K562 (cell line): ENCODE measurements at regions not wholly inside any gene's neighbourhood (a gene's known extent, or its start where the extent isn't known, plus 50 kb on each side); places are given as distances from the start of the nearest gene placed in this dataset.

ENCODE experiments used
- ATAC-seq: fragments of 200-7000 bp; cut with Tn5 transposase; 3 replicates; pipeline ENCODE4 v1.9.1; 2020; ENCODE audit warnings: moderate library complexity
- BruUV-seq: library from RNA; stranded (reverse); fragments of 400-500 nt; replicated peaks from 2 replicates; lab custom pipeline; 2021; lab: Mats Ljungman, UMichigan
- CTCF ChIA-PET: fragments of 300-600 bp; formaldehyde crosslinking; extraction: SDS; loops from one replicate; lab custom pipeline; 2021; ENCODE audit warnings: low intra/inter-chr PET ratio; lab: Yijun Ruan, JAX
- POLR2A ChIA-PET: fragments of 300-600, 350-650 bp; sonication (Branson Sonifier 250); formaldehyde crosslinking; extraction: SDS; loops from one replicate; lab custom pipeline; 2021; ENCODE audit warnings: antibody characterized with exemption, inconsistent platforms; lab: Yijun Ruan, JAX
- DNase-seq, 4 experiments: peaks; one replicate each; pipeline versions ENCODE4 v3.0.0 to v3.0.0-alpha.2; 2011 to 2018; ENCODE audit warnings: low spot score in 3 of 4, mixed read lengths in 3 of 4; ENCODE audit errors: extremely low read depth in 1 of 4
- FAIRE-seq: peaks from 2 replicates; lab custom pipeline; 2011; peaks lifted over from hg19 to GRCh38; lab: Jason Lieb, UNC
- H2AFZ ChIP-seq: 2 replicates; pipeline ENCODE4 v1.6.0; 2011; ENCODE audit warnings: low read depth, low read length, control low read depth, inconsistent platforms
- H3K27ac ChIP-seq: fragments of 200-600 bp; 3 replicates; pipeline ENCODE4 v1.8.0; 2011; ENCODE audit warnings: low read depth, mild to moderate bottlenecking, control low read depth, inconsistent platforms, low read length, moderate library complexity, mixed read lengths; ENCODE audit errors: extremely low read depth
- H3K27me3 ChIP-seq, 2 experiments: fragments of 300-600 bp in 1 of 2; 2 replicates in 1 of 2; 3 replicates in 1 of 2; pipeline versions ENCODE4 v1.6.0 to v1.8.0; 2011; ENCODE audit warnings: inconsistent platforms in 2 of 2, low read length in 2 of 2, mild to moderate bottlenecking in 1 of 2, mixed read lengths in 1 of 2, moderate library complexity in 1 of 2; ENCODE audit not compliant: control insufficient read depth in 2 of 2, insufficient read depth in 2 of 2
- H3K36me3 ChIP-seq: fragments of 300-600 bp; 3 replicates; pipeline ENCODE4 v1.8.0; 2011; ENCODE audit warnings: mild to moderate bottlenecking, low read length, inconsistent platforms; ENCODE audit not compliant: control insufficient read depth, insufficient read depth
- H3K4me1 ChIP-seq, 2 experiments: fragments of 200-600 bp in 1 of 2; replicated peaks in 1 of 2; 2 replicates in 1 of 2; 3 replicates in 1 of 2; pipeline versions ENCODE4 v1.5.1 to v1.8.0; 2011; ENCODE audit warnings: inconsistent platforms in 2 of 2, low read length in 2 of 2, mild to moderate bottlenecking in 1 of 2, mixed read lengths in 1 of 2, moderate library complexity in 1 of 2; ENCODE audit not compliant: control insufficient read depth in 2 of 2, insufficient read depth in 2 of 2
- H3K4me2 ChIP-seq: 2 replicates; pipeline ENCODE4 v1.6.1; 2011; ENCODE audit warnings: low read length, control low read depth, inconsistent platforms, mixed read lengths; ENCODE audit not compliant: insufficient read depth
- H3K4me3 ChIP-seq: fragments of 200-600 bp; sonication (generic), shearing (Covaris generic); 2 replicates; pipeline ENCODE4 v1.5.1; 2016; ENCODE audit warnings: control low read depth, inconsistent platforms
- H3K79me2 ChIP-seq: fragments of 200-600 bp; 3 replicates; pipeline ENCODE4 v1.8.0; 2011; ENCODE audit warnings: low read length, inconsistent platforms; ENCODE audit not compliant: control insufficient read depth, insufficient read depth
- H3K9ac ChIP-seq, 2 experiments: 2 replicates each; pipeline versions ENCODE4 v1.6.0 to v1.6.1; 2011; ENCODE audit warnings: low read depth in 2 of 2, low read length in 2 of 2, control low read depth in 1 of 2, inconsistent platforms in 1 of 2, mild to moderate bottlenecking in 1 of 2, mixed read lengths in 1 of 2; ENCODE audit not compliant: insufficient read depth in 1 of 2
- H3K9me1 ChIP-seq: one replicate; pipeline ENCODE4 v1.6.0; 2011; ENCODE audit warnings: inconsistent platforms, mild to moderate bottlenecking, low read length, moderate library complexity; ENCODE audit not compliant: control insufficient read depth, insufficient read depth
- H3K9me3 ChIP-seq: replicated peaks from 2 replicates; pipeline ENCODE4 v1.5.1; 2011; ENCODE audit warnings: low read depth, low read length, inconsistent platforms; ENCODE audit not compliant: control insufficient read depth, insufficient read depth
- H4K20me1 ChIP-seq: replicated peaks from 2 replicates; pipeline ENCODE4 v1.6.1; 2011; ENCODE audit warnings: low read length, inconsistent platforms, mixed read lengths; ENCODE audit not compliant: control insufficient read depth, insufficient read depth
- ADNP ChIP-seq: fragments of 200-800 bp; sonication (Bioruptor generic); IDR thresholded peaks from 2 replicates; pipeline ENCODE4 v1.6.1; 2016; ENCODE audit warnings: missing genetic modification characterization, missing compliant biosample characterization
- ATF2 ChIP-seq: sonication (generic); formaldehyde crosslinking; IDR thresholded peaks from 2 replicates; pipeline ENCODE4 v1.8.1; 2022; ENCODE audit warnings: missing genetic modification reagents
- CBX5 ChIP-seq: IDR thresholded peaks from 2 replicates; pipeline ENCODE4 v1.6.1; 2014; ENCODE audit warnings: low read depth, borderline replicate concordance
- CREB5 ChIP-seq: fragments of 250-450 bp; sonication (Bioruptor Pico); IDR thresholded peaks from 2 replicates; pipeline ENCODE4 v1.5.0; 2020; ENCODE audit warnings: mild to moderate bottlenecking
- ESRRA ChIP-seq: fragments of 450-650 bp; IDR thresholded peaks from 2 replicates; pipeline ENCODE4 v1.6.1; 2014; ENCODE audit warnings: low read depth, mild to moderate bottlenecking, moderate library complexity, borderline replicate concordance
- HDAC1 ChIP-seq, 2 experiments: fragments of 450-650 bp; IDR thresholded peaks; 2 replicates each; pipeline ENCODE4 v1.6.1; 2016 to 2017; ENCODE audit warnings: inconsistent platforms in 1 of 2, mild to moderate bottlenecking in 1 of 2, moderate library complexity in 1 of 2
- HNRNPLL ChIP-seq: fragments of 200-400 bp; formaldehyde crosslinking; IDR thresholded peaks from 2 replicates; pipeline ENCODE4 v1.6.1; 2017; ENCODE audit warnings: low read length, low read depth, mild to moderate bottlenecking; ENCODE audit not compliant: poor library complexity, severe bottlenecking
- KLF13 ChIP-seq: fragments of 450-650 bp; IDR thresholded peaks from 2 replicates; pipeline ENCODE4 v1.6.1; 2016; ENCODE audit warnings: missing genetic modification characterization, low read depth, mild to moderate bottlenecking, missing compliant biosample characterization, moderate library complexity, borderline replicate concordance
- NR2F6 ChIP-seq: fragments of 450-650 bp; formaldehyde crosslinking; IDR thresholded peaks from 2 replicates; pipeline ENCODE4 v1.4.0; 2020; ENCODE audit warnings: mild to moderate bottlenecking
- PCBP2 ChIP-seq: fragments of 200-400 bp; formaldehyde crosslinking; IDR thresholded peaks from 2 replicates; pipeline ENCODE4 v1.6.1; 2018; ENCODE audit warnings: low read length, low read depth, mild to moderate bottlenecking, moderate library complexity; ENCODE audit not compliant: poor library complexity, severe bottlenecking
- RBM25 ChIP-seq: fragments of 200-400 bp; formaldehyde crosslinking; IDR thresholded peaks from 2 replicates; pipeline ENCODE4 v1.6.1; 2018; ENCODE audit warnings: low read length, low read depth, moderate library complexity; ENCODE audit not compliant: severe bottlenecking
- SRF ChIP-seq, 2 experiments: fragments of 250-450, 450-650 bp in 1 of 2; sonication (Bioruptor Pico) in 1 of 2; sonication (generic) in 1 of 2; formaldehyde crosslinking; IDR thresholded peaks; 2 replicates each; pipeline versions ENCODE4 v1.5.0 to v1.5.1; 2020 to 2022; ENCODE audit warnings: mild to moderate bottlenecking in 1 of 2, missing genetic modification reagents in 1 of 2
- WGBS: fragments of 100-300 bp; shearing (Covaris generic); methylation state at CpG from one replicate; pipeline ENCODE4 v1.1.6; 2016; ENCODE audit warnings: low coverage, mixed read lengths; ENCODE audit not compliant: insufficient coverage; ENCODE audit errors: missing lambda C conversion rate; 5-methylcytosine and 5-hydroxymethylcytosine counted together
- in situ Hi-C: fragments of 300-500 bp; cut with MboI; formaldehyde crosslinking; loops from 4 replicates; pipeline ENCODE4 v1.15.0; 2018; ENCODE audit warnings: inconsistent platforms, mixed read lengths
- intact Hi-C: fragments of 100-400 bp; cut with micrococcal nuclease; formaldehyde crosslinking; loops from 2 replicates; pipeline ENCODE4 v1.14.2; 2022

- Histone ChIP-seq H3K36me3 (no peaks in the 10 kb centered on the region), H3K27me3 (peaks cover 0 to 8% of the 10 kb centered on the region in 2 experiments; a peak in 2 of 5 replicates), H4K20me1 (no peaks in the 10 kb centered on the region), H3K4me1 (no peaks in the 10 kb centered on the region), H3K9me1 (no peaks in the 10 kb centered on the region), H2AFZ (no peak overlapping the region), H3K79me2 (no peaks in the 10 kb centered on the region), H3K9me3 (no peaks in the 10 kb centered on the region), H3K4me3 (no peak overlapping the region), H3K27ac (no peak overlapping the region), H3K9ac (no peak overlapping the region), H3K4me2 (no peak overlapping the region)
- no peak for DNase-seq
- BruUV-seq = no TSS peak
- POLR2A ChIA-PET = no interaction called here
- intact Hi-C loops = no loop called here
- TF ChIP-seq ADNP (tag) = 0 out of 2 replicates have a peak, but pooled peaks have one; percentile 33
- TF ChIP-seq CREB5 (CRISPR knock-in tag) = no peak
- TF ChIP-seq RBM25 = peak; percentile 61
- TF ChIP-seq PCBP2 = no peak
- TF ChIP-seq HNRNPLL = no peak
- no peak for TF ChIP-seq ATF2 (CRISPR knock-in tag)
- no peak for TF ChIP-seq SRF (CRISPR knock-in tag; IDR thresholded peaks at IDR 0.05)
- TF ChIP-seq KLF13 = no peak
- TF ChIP-seq NR2F6 (CRISPR knock-in tag) = no peak
- no peak for TF ChIP-seq CBX5
- peak; percentile 79 for TF ChIP-seq ESRRA
- no peak for TF ChIP-seq HDAC1 (IDR thresholded peaks at IDR 0.05)
- 0% methylated on average over 6 of the region's 6 CpGs for WGBS
- CTCF ChIA-PET = no interaction called here
- in situ Hi-C loops = no loop called here
- no peak for ATAC-seq
- FAIRE-seq = no peak
These were observed 172.6 kb downstream of the CCT6B start for GRCh38 chr17:34788696-34789095.
